GM18520 (cell line): ENCODE measurements at regions not wholly inside any gene's neighbourhood (a gene's known extent, or its start where the extent isn't known, plus 50 kb on each side); places are given as distances from the start of the nearest gene placed in this dataset.

ENCODE experiments used
- ATAC-seq: cut with Tn5 transposase; IDR thresholded peaks from one replicate; pipeline ENCODE4 v1.9.1; 2021; ENCODE audit not compliant: unreplicated experiment

DNA sequence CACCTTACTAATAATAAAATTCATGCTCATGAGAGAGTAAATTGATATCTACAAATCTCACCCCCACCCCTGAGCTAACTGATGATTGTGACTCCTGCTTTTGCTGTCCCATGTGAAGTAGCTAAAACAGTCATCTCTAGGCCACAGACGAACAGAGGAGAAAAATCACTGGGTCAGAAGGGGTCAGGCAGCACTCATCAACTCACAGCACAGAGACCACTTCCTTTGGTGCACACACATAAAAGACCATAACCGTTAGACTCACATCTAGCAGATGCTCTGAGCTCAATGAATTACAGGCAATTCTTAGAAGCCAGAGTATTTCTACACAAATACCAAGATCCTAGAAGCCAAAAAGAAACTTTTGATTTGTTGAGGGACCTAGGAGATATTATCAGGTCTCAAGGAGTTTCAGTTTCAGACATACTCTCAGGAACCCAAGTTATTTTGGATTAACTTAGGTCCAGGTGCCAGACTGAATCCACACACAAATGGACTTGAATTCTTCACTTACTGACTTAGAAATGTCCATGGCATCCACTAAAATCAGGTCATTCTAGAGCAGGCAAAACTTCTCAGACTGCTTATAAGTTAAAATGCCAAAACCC, 65.0 kb upstream of the TES start:
- peak; percentile 57 for ATAC-seq

DNA sequence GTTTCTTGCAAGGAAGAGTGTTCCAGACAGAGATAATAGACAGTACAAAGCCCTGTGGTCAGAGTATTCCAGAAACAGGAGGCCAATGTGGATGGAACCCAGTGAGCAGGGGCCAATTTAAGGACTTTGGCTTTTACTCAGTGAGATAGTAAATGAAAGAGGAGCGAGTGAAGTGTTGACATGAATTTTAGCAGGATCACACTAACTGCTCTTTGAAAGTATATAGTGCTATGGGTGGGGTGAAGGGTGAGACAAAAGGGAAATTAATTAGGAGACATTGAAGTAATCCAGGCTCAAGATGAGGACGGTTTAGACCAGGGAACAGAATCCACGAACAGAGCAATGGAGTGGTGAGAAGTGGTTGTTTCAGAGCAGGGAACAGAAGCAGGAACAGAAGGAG, 62.2 kb upstream of the TES start:
- ATAC-seq, result no peak

DNA sequence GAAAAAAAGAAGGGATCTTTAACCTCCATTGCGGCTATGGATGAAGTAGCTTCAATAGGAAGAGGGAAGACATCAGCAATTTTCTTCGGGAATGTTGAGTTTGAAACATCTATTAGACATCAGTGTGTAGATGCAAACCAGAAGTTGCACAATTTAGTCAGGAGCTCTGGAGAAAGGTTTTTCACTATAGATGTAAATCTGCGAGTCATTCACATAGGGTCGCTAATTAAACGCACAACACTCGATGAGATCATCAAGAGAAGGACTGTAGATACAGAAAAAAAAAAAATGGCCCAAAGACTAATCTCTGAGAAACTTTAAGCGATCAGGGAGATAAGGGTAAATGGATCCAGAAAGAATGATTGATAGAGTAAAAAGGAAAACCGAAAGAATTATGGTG, 61.7 kb upstream of the TES start:
- no peak for ATAC-seq

DNA sequence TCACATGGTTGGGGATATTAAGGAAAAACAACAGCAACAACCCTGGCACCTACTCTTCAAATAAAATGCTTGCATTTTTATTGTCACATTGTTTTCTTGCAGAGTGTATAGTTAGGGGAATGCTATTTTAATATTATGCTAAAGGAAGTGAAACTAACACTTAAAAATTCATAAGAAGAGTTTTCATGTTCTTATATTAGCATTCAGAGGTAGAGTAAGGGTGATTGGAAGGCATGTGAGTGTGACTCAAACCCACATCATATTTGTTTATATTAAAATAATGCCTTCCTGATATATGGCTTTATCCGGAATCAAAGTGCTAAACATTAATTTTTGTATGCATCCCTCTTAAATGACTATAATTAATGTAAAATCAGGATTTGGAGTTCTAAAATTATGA, 59.8 kb upstream of the TES start:
- ATAC-seq, result peak; percentile 92

DNA sequence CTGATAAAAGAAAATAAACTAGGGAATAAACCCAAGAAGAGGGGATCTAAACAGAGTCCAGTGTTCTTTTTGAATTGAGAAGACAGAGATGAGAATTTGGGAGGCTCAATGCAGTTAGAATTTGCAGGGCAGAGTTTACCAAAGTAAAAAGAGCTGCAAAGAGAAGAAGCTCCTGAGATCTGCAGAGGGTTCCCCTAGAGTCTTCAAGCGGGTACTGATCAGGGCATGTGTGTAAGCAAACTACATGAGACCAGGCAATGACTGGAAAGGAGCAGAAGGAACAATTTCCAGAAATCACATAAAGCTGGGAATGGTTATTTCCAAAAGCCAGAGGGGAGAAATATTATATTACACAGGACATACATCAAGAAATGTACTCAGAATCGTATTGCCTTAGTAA, 58.1 kb upstream of the TES start:
- no peak for ATAC-seq

DNA sequence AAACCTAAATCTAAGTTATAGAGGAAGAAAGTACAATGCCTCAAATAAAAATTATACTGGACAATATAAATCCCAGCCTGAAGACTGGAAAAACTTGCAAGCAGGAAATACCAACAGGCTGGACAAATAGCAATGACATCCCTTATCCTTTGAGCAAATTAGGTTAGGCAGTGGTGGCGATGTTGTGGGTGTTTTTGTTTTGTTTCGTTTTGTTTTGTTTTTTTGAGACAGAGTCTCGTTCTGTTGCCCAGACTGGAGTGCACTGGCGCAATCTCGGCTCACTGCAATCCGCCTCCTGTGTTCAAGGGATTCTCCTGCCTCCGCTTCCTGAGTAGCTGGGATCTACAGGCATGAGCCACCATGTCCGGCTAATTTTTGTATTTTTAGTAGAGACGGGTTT, 57.3 kb upstream of the TES start:
- no peak for ATAC-seq

DNA sequence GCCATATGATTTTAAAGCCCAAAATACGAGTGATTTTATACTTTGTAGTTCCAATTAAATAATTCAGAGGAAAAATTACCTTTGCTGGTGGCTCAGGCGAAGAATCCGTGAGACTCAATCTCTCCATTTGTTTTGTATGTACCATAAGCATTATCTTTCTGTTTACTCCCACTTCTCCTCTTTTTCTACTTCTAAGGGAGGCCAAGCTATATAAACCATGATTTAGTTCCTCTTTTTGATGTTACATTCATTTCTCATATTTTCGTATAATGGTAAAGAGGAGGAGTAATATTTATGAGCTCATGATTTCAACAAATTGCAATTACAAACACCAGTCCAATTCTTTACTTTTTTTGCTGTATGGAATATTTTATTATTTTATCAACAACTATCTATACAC, 50.6 kb upstream of the TES start:
- no peak for ATAC-seq
